Right lobe of liver (tissue), 4 donors: ENCODE measurements at regions not wholly inside any gene's neighbourhood (a gene's known extent, or its start where the extent isn't known, plus 50 kb on each side); places are given as distances from the start of the nearest gene placed in this dataset.

Experiments used
- CTCF ChIP-seq, 4 donors: fragments of 200-600 bp in 3 of 4; fragments of 450-650 bp in 1 of 4; IDR thresholded peaks; one replicate each; pipeline versions ENCODE4 v1.5.1 to v1.8.0; 2016 to 2022; ENCODE audit warnings: antibody characterized with exemption in 4 of 4, mild to moderate bottlenecking in 2 of 4
- POLR2A ChIP-seq: fragments of 450-650 bp; IDR thresholded peaks from one replicate; pipeline ENCODE4 v1.6.1; 2017; ENCODE audit warnings: antibody characterized with exemption, mild to moderate bottlenecking
- donor health status: DM: no; HTN: no; CAD: no.
- donor health status: DM: no; HTN: no; CAD: no.
- donor health status: DM: no; HTN: yes; CAD: no.

- no peak for TF ChIP-seq POLR2A
- TF ChIP-seq CTCF (IDR thresholded peaks at IDR 0.05): no peak
Measured at GRCh38 chr7:42543953-42544352, 306.9 kb upstream of the GLI3 start.
